AG10803 (cell line): ENCODE measurements at regions not wholly inside any gene's neighbourhood (a gene's known extent, or its start where the extent isn't known, plus 50 kb on each side); places are given as distances from the start of the nearest gene placed in this dataset.

Source experiments
- DNase-seq: peaks from one replicate; pipeline ENCODE4 v3.0.0; 2010; ENCODE audit warnings: low read depth
- H3K4me3 ChIP-seq: 2 replicates; pipeline ENCODE4 v1.5.1; 2011; ENCODE audit warnings: mild to moderate bottlenecking, low read length, control low read depth
- TF ChIP-seq, protein P1 (sequence below): conservative IDR thresholded peaks from 2 replicates; pipeline ENCODE4 v1.5.1; 2011; ENCODE audit warnings: mild to moderate bottlenecking, low read length, control low read depth, inconsistent platforms

DNA sequence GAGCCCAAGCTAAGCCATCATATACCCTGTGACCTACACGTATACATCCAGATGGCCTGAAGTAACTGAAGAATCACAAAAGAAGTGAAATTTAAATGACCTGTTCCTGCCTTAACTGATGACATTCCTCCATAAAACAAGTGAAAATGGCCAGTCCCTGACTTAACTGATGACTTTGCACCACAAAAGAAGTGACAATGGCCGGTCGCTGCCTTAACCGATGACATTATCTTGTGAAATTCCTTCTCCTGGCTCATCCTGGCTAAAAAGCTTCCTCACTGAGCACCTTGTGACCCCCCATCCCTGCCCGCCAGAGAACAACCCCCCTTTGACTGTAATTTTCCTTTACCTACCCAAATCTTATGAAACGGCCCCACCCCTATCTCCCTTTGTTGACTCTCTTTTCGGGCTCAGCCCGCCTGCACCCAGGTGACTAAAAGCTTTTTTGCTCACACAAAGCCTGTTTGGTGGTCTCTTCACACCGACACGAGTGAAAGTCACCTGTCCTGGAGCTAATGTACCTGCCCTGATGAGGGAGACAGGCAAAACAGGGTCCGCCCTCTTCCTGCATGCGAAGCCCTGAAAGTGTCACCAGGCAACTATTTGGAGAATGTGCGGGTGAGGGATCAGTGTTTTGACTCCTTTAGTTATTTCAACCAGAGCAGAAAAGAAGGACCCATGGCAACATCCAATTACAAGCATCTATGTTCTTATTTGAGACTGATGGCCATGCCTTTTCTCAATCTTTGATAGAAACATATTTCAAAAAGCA lies 266.1 kb downstream of the SMARCA2 start:
- no peak overlapping the region for H3K4me3 ChIP-seq
- peak; percentile 6 for DNase-seq
- TF ChIP-seq, protein P1, sequence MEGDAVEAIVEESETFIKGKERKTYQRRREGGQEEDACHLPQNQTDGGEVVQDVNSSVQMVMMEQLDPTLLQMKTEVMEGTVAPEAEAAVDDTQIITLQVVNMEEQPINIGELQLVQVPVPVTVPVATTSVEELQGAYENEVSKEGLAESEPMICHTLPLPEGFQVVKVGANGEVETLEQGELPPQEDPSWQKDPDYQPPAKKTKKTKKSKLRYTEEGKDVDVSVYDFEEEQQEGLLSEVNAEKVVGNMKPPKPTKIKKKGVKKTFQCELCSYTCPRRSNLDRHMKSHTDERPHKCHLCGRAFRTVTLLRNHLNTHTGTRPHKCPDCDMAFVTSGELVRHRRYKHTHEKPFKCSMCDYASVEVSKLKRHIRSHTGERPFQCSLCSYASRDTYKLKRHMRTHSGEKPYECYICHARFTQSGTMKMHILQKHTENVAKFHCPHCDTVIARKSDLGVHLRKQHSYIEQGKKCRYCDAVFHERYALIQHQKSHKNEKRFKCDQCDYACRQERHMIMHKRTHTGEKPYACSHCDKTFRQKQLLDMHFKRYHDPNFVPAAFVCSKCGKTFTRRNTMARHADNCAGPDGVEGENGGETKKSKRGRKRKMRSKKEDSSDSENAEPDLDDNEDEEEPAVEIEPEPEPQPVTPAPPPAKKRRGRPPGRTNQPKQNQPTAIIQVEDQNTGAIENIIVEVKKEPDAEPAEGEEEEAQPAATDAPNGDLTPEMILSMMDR: no peak

DNA sequence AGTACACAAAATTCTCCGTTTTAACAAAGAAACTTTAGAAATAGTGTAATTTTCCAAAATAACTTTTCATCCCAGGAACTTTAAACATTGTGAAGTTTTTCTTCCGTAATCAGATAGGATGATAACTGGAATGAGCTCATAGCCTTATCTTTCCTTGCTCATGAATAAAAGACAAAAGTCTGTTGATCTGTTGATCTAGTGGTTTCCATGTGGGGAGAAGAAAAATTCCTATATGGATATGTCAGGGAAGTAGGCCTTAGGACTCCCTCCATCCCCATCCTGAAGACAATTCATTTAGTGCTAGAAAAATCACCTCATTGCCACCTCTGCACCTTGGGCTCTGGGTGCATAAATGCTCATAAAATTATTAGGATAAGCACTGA lies 266.6 kb downstream of the SMARCA2 start:
- TF ChIP-seq, protein P1: no peak
- no peak for DNase-seq
- no peak overlapping the region for H3K4me3 ChIP-seq

DNA sequence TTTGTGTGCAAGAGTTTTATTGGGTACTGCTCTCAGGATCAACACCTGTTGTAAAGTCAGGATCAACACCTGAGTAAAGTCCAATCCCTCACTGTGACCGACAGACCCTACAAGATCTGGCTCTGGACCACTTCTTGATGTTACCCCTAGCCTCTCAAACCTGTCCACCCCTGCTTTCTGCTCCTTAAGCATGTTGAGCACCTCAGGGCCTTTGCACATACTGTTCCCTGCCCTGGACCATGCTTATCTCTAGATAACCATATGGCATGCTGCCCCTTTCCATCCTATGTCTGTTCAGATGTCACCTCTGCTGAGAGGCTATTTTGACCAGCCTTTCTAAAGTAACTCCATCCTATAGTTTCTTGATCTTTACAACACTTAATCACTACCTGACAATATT lies 269.6 kb downstream of the SMARCA2 start:
- no peak for DNase-seq
- TF ChIP-seq, protein P1: no peak
- no peak overlapping the region for H3K4me3 ChIP-seq

DNA sequence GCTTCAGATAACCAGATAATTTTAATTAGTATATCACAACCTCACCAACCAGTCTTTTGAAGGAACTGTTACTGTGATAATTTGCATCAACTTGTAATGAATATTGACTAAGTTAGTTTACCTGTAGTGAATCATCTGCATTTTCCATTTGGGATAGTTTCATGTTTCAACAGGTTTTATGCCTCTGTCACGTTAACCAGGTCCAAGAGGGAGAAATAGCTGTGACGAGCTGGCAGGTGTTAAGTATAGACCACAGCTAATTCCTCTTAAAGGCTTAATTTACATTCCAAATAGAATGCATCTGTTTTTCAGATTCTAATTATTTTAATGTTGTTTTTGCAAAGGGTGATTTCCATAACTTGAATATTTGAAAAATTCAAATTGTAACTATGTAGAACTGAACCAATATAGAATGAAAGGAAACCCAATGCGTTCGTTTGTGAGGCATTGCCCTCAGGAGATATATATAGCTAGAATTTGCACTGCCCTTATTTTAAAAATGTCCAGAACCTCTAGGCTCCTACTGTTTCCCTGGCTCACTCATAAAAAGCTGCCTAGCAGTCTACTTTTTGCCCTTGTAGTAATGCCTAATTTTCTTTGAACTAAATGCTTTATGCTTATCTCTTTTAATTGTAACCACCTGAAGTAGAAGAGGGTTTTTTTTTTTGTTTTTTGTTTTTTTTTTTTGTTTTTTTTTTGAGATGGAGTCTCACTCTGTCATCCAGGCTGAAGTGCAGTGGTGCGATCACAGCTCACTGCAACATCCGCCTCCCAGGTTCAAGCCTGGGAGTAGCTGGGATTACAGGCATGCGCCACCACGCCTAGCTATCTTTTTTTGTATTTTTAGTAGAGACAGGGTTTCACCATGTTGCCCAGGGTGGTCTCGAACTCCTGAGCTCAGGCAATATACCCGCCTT lies 270.5 kb downstream of the SMARCA2 start:
- TF ChIP-seq, protein P1: no peak
- no peak for DNase-seq
- no peak overlapping the region for H3K4me3 ChIP-seq

DNA sequence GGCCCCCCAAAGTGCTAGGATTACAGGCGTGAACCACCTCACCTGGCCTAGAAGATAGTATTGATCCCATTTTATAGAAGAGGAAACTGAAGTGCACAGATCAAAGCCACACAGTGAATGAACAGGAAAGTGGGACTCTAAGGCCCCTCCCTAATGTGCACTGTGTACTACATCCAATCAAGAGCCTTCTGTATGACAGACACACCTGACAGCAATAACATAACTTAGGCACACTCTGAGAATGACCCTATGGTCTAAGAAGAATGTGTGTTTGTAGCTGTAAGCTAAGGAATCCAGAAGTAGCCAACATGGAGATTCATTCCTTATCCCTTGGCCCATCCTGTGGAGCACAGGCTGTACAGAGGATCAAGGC lies 271.2 kb downstream of the SMARCA2 start:
- no peak overlapping the region for H3K4me3 ChIP-seq
- DNase-seq: no peak
- TF ChIP-seq, protein P1: no peak

DNA sequence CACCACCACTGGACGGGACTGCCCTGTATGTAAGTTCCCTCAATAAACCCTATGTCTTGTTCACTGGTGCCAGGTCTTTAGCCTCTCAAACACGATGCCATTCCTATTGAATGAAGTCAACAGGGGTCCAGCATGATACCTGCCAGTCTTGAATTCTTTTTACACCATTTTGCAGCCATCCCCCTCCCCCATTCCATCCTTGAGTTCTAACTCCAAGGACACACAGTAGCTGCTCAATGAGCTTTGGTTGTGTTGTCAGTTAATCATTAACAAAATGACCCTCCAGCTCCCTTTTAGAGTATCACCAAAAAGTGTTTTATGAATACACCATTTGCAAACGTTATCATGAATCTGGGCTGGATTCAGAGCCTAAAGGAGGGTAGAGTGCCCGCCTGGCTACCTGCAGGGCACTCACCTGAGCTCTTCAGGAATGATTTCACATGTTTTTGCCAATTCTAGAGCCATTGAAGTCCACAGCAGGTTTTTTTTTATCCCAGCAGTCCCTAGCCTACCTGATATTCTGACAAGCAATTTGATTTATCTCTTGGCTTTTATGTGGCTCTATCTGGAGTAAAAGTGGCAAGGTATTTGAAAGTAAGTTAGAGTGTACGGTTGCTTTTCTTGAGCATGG lies 271.8 kb downstream of the SMARCA2 start:
- TF ChIP-seq, protein P1: no peak
- no peak for DNase-seq
- no peak overlapping the region for H3K4me3 ChIP-seq
